ENCODE measurements at regions not wholly inside any gene's neighbourhood (a gene's known extent, or its start where the extent isn't known, plus 50 kb on each side); places are given as distances from the start of the nearest gene placed in this dataset.

DNA sequence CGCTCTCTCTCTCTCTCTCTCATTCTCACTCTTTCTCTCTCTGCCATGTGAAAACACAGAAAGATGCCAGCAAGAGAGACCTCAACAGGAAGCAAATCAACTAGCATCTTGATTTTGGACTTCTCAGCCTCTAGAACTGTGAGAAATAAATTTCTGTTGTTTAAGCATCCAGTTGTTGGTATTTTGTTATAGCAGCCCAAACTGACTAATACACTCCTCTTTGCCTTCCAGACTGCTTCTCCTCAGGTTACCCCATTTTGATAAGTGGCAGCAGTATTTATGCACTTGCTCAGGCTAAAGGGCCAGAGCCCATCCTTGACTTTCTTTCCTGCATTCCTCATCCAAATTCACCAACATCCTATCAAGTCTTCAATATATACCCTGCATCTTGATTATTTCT, 76.6 kb upstream of the NANOGP8 start:
- no peak for DNase-seq (ENCODE audit: low read depth, low spot score)

DNA sequence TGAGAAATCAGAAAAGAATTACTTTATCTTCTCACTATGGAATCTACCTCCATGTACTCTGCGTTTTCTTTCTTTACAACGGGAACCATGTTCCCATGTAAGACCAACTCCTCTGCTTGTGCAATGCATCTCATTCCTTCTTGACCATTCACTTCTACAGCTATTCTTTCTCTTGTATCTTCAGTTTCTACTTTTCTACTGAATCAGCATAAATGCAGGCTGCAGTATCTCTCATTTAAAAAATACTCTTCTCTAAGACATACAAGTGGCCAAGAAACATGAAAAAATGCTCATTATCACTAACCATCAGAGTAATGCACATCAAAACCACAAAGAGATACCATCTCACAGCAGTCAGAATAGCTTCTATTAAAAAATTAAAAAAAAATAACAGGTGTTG, 74.1 kb upstream of the NANOGP8 start:
- no peak for DNase-seq (ENCODE audit: low read depth, low spot score)

DNA sequence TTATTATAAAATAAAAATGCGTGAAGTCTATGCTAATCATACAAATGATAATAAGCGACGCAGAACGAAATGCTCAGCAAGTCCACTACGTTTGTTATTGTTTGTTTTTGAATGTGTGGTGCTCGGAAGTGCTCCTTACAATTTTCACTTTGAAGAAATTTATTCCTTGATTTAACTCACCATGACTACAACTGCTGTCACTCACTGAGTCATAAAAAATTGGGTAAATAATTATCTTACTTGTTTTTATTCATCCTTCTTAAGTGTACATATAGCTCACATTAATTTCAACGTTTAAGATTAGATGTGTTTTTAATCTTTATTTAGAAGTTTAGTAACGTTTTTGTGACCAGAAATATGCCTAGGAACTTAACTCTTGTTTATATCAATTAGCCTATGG, 66.7 kb upstream of the NANOGP8 start:
- no peak for DNase-seq (ENCODE audit: low read depth, low spot score)

GRCh38 chr15:35151381-35151780, 66.3 kb upstream of the NANOGP8 start:
- DNase-seq (ENCODE audit: low read depth, low spot score), result no peak

- no peak for DNase-seq (ENCODE audit: low read depth, low spot score)
These were observed 65.3 kb upstream of the NANOGP8 start for GRCh38 chr15:35150361-35150760.

GRCh38 chr15:35145336-35145735, 60.2 kb upstream of the NANOGP8 start:
- no peak for DNase-seq (ENCODE audit: low read depth, low spot score)

GRCh38 chr15:35142578-35142977, 57.5 kb upstream of the NANOGP8 start:
- DNase-seq (ENCODE audit: low read depth, low spot score), result no peak

- DNase-seq (ENCODE audit: low read depth, low spot score), result no peak
These were observed 56.8 kb upstream of the NANOGP8 start for GRCh38 chr15:35141743-35142471.

- DNase-seq (ENCODE audit: low read depth, low spot score), result no peak
These were observed 54.7 kb upstream of the NANOGP8 start for GRCh38 chr15:35139822-35140221.

- no peak for DNase-seq (ENCODE audit: low read depth, low spot score)
These were observed 52.1 kb upstream of the NANOGP8 start for GRCh38 chr15:35137190-35137574.

DNA sequence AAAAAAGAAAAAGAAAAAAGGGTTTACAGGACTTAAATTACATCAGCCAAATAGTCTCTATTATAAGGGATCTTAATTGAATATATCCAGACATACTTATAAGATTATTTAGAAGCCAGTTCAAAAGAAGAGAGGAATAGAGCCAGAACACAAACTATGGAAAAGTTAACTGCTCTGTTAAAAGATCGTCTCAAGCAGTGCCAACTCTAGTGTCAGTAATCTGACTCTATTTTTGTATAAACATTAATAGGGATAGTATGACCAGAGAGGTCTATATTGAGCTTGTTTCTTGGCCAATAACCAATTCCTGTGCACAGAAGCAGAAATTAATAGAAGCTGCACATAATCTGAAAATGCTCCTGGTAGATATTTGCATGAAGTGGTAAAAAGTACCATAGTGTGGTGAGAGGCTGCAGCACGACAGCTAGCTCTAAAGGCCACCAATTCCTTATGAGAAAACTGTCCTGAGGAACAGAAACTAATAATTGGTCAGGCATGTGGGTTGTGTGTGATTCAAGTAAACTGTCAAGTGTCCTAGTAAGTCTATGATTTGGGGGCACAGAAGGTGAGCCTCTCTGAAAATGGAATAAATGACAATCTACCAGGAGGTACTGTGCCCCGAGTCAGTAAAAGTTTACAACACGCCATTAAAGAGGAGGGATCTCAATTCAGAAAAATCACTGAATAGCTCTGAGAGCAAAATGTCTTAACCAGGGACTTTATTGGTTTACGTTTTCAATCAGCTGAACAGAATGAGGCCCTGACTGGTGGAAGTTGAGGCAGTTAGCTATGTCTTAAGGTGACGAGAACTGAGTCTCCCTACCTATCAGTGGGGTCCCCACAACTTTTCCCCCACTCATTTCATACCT, 51.5 kb upstream of the NANOGP8 start:
- no peak for DNase-seq (ENCODE audit: low read depth, low spot score)

All from brain pericyte (primary cell).